Activated CD4-positive, alpha-beta T cell treated with anti-CD3 and anti-CD28 coated beads, Interleukin-2, amount 50 U/mL, for 24 hours (primary cell): ENCODE measurements at regions not wholly inside any gene's neighbourhood (a gene's known extent, or its start where the extent isn't known, plus 50 kb on each side); places are given as distances from the start of the nearest gene placed in this dataset.

Experiments used
- DNase-seq, 2 donors: peaks; one replicate each; pipeline ENCODE4 v3.0.0-alpha.2; 2020; ENCODE audit warnings: low read depth in 1 of 2, low spot score in 1 of 2

DNA sequence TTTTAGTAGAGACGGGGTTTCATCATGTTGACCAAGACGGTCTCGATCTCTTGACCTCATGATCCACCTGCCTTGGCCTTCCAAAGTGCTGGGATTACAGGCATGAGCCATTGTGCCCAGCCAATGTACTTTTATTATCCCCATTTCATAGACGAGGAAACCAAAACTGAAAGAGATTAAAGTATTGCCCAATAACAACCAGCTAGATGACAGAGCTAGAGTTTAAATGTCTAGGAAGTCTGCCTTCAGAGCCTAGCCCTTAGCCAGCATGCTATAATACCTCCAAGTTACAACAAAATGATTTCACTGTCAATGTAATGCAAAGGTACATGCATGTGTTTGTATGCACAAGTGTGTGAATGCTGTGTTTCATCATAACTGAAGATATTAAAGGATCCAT is 389.4 kb upstream of the RBMS3 start:
- no peak for DNase-seq

DNA sequence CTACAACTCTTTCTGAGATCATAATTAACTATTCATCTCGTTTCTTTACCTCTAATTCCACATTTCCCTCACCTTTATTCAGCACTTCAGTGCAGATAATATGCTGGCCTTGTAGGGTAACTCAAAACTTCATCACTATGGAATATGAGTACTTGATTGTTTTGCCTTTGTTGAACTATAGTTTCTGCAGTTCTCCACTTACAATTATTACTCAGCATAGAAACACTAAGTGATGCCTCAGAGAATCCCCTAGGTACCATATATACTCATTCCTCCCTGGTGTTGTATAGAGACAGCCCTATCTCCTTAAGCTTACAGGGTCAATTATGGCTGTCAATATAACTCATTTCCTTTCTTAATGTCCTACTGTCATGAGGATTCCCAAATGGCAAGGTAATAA is 380.6 kb upstream of the RBMS3 start:
- DNase-seq, result no peak

DNA sequence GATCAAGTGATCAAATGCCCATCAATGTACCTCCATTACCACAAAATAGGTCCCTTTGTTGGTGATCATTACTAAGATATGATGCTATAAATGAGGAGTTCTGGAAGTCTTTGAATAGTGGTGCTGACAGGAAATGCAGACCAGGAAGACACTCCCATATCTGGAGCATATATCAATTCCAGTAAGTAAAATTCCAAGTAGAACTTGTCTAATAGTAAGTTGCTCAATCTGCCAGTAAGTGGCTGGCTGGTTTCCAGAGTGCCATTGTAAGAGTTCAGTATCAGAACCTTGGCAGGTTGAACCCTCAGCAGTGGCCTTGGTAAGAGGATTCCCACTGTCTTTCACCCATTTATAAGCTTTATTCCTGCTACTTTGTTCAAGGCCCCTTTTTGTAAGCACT is 379.9 kb upstream of the RBMS3 start:
- no peak for DNase-seq

GRCh38 chr3:28903171-28903601 is 377.7 kb upstream of the RBMS3 start:
- no peak for DNase-seq

- DNase-seq, result no peak
Measured at GRCh38 chr3:28905798-28906197, 375.1 kb upstream of the RBMS3 start.

- no peak for DNase-seq
Measured at GRCh38 chr3:28906561-28907310, 374.1 kb upstream of the RBMS3 start.

DNA sequence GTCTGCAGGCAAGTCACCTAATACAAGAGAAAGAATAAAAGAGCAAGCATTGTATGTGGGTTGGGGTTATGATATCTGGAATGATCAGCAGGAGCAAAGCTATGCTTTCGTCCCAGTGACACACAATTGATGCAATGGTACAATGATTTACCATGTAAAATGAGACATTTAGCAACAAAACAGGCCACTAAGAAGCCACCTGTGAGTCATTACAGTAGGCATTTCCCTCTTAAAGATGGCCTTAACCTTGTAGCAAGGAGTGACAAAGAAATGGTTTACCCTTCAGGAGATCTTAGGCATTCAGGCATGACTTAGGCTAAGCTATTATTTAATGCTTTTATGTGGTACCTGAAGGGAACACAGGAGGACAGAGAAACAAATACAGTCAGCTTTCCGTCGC is 373.3 kb upstream of the RBMS3 start:
- DNase-seq, result no peak

- no peak for DNase-seq
Measured at GRCh38 chr3:28912120-28912885, 368.6 kb upstream of the RBMS3 start.

DNA sequence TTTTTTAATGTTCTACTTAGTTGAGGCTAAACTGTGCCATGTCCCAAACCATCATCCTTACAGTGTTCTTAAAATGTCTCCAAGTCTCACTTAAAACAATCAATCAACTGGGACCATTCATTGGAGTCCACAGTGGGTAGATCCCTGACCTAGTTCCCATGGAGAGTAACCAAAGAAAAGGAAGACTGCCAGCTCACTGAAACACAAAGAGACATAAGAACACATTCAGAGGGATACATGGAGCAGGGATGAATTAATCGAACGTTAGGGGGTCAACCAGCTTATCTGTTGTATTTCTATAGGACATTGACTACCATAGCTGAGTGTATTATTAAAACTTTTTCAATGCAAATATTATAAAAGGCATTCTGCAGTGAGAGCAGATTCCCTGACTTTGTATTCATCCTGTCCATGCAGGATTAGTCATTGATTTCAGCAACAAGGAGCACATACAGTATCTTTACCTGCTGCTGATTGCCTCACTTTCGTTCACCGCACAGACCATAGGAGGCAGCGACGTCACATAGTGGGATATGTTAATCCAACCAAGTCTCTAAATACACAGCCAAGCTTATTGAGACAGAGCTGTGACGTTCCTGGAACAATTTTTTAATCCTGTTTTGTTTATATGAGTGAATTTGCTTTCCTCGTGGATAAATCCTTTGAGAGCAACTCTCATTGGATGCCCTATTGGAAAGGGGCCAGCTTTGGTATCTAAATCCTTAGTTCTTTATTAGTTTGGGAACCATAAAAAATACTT is 364.9 kb upstream of the RBMS3 start:
- DNase-seq, result no peak

DNA sequence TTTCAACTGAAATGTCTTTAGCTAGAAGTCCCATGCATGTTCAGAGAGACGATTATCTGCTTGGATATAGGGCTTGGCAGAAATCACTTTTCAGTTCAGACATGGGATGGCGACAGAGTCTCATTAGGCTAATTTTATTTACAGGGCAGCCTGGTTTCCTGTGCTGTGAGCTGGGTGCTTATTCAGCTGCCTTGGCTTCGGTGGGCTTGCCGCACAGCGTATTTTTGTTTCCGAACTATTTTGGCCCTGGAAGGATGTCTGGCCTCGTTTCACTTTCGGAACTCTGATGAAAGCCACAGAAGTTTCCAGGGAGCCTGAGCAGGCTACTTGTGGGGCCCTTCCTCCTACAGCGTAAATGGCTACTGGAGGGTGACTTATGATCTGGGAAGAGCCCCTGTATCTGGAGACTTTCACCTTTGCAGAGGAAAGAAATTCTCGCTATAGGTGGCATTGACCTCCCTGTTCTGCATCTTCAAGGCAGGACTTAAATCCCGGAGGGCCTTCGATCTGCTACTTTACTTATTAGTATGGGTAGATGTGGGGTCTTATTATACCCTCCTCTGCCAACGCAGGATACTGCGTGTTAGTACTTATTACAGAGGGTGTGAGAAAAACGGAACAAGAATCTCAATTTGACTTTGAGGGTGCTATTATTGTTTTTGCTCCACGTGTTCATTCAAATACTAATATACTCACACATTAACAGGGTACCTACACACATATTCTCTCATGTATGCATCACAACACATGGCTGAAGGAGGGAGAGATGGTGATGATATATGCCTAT is 364.0 kb upstream of the RBMS3 start:
- DNase-seq, result no peak

DNA sequence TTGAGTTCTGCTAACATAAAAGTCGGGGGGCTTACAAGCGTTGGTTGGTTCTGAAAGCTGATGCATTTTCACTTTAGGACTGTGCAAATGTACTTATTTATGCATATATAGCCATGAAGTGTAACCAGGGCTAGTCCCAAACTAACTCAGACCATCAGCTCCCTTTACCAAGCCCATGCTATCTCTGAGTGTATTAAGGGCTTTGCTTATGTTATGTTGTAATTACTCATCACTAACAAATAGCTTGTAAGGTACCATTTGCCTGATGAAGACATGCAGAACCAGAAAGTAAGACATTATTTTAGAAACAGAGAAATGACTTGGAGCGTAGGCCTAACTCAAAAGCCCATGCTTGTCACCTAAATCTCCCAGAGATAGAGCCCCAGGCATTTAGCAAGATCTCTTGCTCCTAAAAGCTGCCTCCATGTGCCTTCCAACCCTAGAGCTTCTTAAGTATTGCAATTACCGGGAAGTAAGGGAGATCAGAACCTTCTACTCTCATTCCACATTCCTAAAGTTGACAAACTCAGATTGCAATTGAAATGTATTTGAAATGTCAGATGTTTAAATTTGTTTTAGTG is 362.9 kb upstream of the RBMS3 start:
- no peak for DNase-seq

DNA sequence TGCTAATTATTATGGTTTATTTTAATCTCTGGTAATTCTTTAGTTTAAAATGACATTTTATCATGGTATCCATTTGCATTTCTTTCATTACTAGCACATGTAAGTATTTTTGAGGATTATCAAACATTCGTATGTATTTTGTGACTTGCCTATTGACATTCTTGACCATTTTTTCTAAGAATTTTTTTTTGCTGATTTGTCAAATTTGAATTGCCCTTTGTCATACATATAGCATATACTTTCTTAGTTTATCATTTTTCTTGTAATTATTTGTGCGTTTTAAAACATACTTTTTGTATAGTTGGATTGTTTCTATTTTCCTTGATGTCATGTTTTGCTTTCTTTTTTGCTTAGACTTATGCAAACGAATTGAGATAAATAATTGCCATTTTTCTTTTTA is 358.5 kb upstream of the RBMS3 start:
- DNase-seq, result no peak

GRCh38 chr3:28923994-28924393 is 356.9 kb upstream of the RBMS3 start:
- no peak for DNase-seq

DNA sequence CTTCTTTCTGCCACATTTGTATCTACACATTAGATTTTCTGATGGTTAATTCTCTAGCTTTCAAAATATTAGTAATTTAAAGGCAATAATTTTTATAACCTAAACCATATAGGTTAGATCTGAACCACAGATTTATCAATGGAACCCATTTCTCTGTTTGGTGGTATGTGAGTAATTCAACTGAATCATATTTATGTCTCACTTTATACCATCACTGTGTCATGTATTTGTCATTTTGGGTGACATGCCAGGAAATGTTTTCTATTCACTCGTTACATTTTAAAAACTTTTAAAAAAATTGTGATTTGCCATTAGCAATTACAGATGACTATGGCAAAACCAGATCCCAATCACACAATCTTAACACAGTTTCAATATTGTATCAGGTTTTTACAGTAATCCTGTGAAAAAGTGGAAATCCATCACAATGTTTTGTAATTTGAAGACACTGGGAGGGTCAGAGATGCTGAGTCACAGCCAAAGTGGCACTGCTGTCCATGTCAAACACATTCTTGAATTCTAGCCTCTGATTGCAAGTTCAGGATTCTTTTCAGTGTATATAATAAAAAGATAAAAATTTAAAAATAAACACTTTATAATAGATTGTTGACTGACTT is 356.0 kb upstream of the RBMS3 start:
- no peak for DNase-seq

GRCh38 chr3:28933337-28933736 is 347.5 kb upstream of the RBMS3 start:
- DNase-seq, result no peak

DNA sequence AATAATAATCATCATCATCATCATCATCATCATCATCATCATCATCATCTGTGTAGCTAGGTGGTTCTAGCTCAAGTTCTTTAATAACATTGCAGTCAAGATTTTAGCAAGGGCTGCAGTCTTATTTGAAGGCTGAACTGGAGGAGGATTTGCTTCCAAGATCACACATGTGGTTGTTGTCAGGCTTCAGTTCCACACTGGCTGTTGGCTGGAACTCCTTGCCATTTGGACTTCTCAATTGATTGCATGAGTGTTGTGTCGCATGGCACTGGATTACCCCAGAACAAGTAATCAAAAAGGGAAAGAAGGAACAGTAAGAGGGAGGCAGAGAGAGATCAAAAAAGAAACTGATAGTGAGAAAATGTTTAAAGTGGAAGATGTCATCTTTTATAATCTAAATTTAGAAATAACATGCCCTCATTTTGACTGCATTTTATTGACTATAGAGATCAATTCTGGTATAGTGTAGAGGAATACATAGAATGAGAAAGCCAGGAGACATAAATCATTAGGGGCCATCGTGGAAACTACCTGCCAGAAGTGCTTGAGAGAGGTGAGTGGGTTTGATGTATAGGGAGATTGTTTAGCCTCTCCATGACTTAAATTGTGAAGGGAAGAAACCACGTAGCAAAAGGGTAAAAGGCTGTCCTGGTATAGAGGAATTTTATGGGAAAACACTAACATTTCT is 346.6 kb upstream of the RBMS3 start:
- no peak for DNase-seq

DNA sequence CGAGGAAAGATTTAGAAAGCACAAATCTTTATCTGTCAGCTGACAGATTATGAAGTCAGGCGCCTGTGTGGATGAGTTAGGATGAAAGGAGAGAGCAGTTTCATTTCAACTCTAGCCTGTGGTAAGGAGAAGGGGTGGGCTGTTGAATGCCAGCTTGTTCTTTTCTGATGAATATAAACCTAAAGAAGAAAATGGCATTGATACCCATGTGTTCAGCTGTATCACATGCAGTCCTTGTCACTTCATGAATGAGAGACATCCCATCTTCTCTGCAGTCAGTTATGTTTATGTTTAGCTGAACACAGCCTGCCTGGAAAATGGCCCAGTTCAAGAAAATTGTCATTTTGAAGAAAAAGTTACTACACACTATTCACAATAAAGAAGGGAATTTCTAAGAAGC is 345.7 kb upstream of the RBMS3 start:
- DNase-seq, result no peak

GRCh38 chr3:28936154-28936553 is 344.7 kb upstream of the RBMS3 start:
- no peak for DNase-seq

GRCh38 chr3:28940530-28940929 is 340.3 kb upstream of the RBMS3 start:
- DNase-seq, result no peak

DNA sequence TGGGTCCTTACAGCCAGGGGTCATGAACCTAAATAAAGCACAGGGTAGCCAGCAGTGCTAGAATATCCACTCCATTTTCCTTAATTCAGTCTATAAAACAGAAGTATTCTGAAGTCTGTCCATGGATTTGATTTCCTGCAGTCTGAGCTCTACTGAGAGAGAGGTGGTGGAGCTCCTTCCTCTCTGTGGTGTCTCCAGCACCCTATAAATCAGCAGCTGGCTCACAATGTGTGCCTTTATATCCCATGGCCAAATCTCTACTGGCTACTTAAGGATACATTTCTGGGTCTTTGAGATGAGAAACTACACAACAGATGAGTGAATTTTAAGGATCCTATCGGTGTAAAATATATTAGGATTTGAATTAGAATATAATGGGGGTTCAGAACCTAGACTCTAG is 339.9 kb upstream of the RBMS3 start:
- DNase-seq, result no peak
